Caco-2 (cell line): ENCODE measurements at regions not wholly inside any gene's neighbourhood (a gene's known extent, or its start where the extent isn't known, plus 50 kb on each side); places are given as distances from the start of the nearest gene placed in this dataset.
A peak's percentile ranks its signal among the peaks of the same experiment; 100 is the strongest.

Experiments used
- BruUV-seq: library from RNA; stranded (reverse); fragments of 400-500 nt; replicated peaks from 2 replicates; lab custom pipeline; 2021; lab: Mats Ljungman, UMichigan
- CTCF ChIA-PET: fragments of 300-600 bp; sonication (Branson Sonifier 250); formaldehyde crosslinking; loops from one replicate; lab custom pipeline; 2022; ENCODE audit warnings: antibody characterized with exemption; lab: Charles Lee
- POLR2A ChIA-PET: fragments of 300-600 bp; sonication (Branson Sonifier 250); formaldehyde crosslinking; loops from one replicate; lab custom pipeline; 2022; ENCODE audit warnings: antibody characterized with exemption; lab: Charles Lee
- DNase-seq, 2 experiments: peaks; one replicate each; pipeline versions ENCODE4 v3.0.0 to v3.0.0-alpha.2; 2020 to 2022
- H3K27me3 ChIP-seq: replicated peaks from 2 replicates; pipeline ENCODE4 v1.6.0; 2011; ENCODE audit warnings: low read length; ENCODE audit not compliant: control insufficient read depth, insufficient read depth
- H3K36me3 ChIP-seq: 2 replicates; pipeline ENCODE4 v1.5.1; 2011; ENCODE audit warnings: low read length; ENCODE audit not compliant: control insufficient read depth, insufficient read depth
- H3K4me1 ChIP-seq: fragments of 250-450 bp; sonication (Bioruptor Pico); 2 replicates; pipeline ENCODE4 v1.5.1; 2020; ENCODE audit warnings: mild to moderate bottlenecking
- H3K4me3 ChIP-seq: 2 replicates; pipeline ENCODE4 v1.5.1; 2011; ENCODE audit warnings: low read depth, mild to moderate bottlenecking, control low read depth, low read length
- H3K9me3 ChIP-seq: fragments of 250-450 bp; sonication (Bioruptor Pico); 2 replicates; pipeline ENCODE4 v1.5.1; 2020; ENCODE audit warnings: mild to moderate bottlenecking, moderate library complexity
- H3K27ac Mint-ChIP-seq: one replicate; pipeline ENCODE4 v1.8.0; 2022; ENCODE audit warnings: mixed read lengths; ENCODE audit not compliant: unreplicated experiment
- H3K27me3 Mint-ChIP-seq: one replicate; pipeline ENCODE4 v1.8.0; 2022; ENCODE audit warnings: mixed read lengths; ENCODE audit not compliant: insufficient read depth, unreplicated experiment
- H3K36me3 Mint-ChIP-seq: one replicate; pipeline ENCODE4 v1.8.0; 2022; ENCODE audit warnings: mild to moderate bottlenecking, mixed read lengths; ENCODE audit not compliant: insufficient read depth, unreplicated experiment
- H3K4me1 Mint-ChIP-seq: one replicate; pipeline ENCODE4 v1.8.0; 2022; ENCODE audit warnings: low read depth, mixed read lengths; ENCODE audit not compliant: unreplicated experiment
- H3K4me3 Mint-ChIP-seq: one replicate; pipeline ENCODE4 v1.8.0; 2022; ENCODE audit warnings: mild to moderate bottlenecking, moderate library complexity, mixed read lengths; ENCODE audit not compliant: unreplicated experiment
- H3K9me3 Mint-ChIP-seq: one replicate; pipeline ENCODE4 v1.8.0; 2022; ENCODE audit warnings: mixed read lengths; ENCODE audit not compliant: unreplicated experiment
- CTCF ChIP-seq, 2 experiments: fragments of 200-600 bp in 1 of 2; IDR thresholded peaks; 1 replicate in 1 of 2; 2 replicates in 1 of 2; pipeline versions ENCODE4 v1.5.1 to v1.8.0; 2011 to 2022; ENCODE audit warnings: antibody characterized with exemption in 1 of 2, control low read depth in 1 of 2, inconsistent platforms in 1 of 2, low read depth in 1 of 2, low read length in 1 of 2, mild to moderate bottlenecking in 1 of 2, moderate library complexity in 1 of 2; ENCODE audit not compliant: insufficient read depth in 1 of 2, severe bottlenecking in 1 of 2, unreplicated experiment in 1 of 2
- intact Hi-C: fragments of 100-400 bp; cut with micrococcal nuclease; formaldehyde crosslinking; loops from one replicate; pipeline ENCODE4 v1.10.0; 2022; ENCODE audit not compliant: unreplicated experiment

- Mint-ChIP-seq H3K4me3 (no peak overlapping the region), H3K27ac (no peak overlapping the region), H3K4me1 (peaks cover 11% of the 10 kb centered on the region), H3K36me3 (no peaks in the 10 kb centered on the region), H3K27me3 (no peaks in the 10 kb centered on the region), H3K9me3 (peaks cover 11% of the 10 kb centered on the region)
- H3K9me3 ChIP-seq: no peaks in the 10 kb centered on the region
- intact Hi-C loops: no loop called here
- CTCF ChIA-PET: no interaction called here
- no peaks in the 10 kb centered on the region for H3K36me3 ChIP-seq
- no peak for TF ChIP-seq CTCF (IDR thresholded peaks at IDR 0.05; ENCODE audit: insufficient read depth in 1 of 2, low read depth in 1 of 2, low read length in 1 of 2, severe bottlenecking in 1 of 2, unreplicated experiment in 1 of 2)
- no peaks in the 10 kb centered on the region for H3K27me3 ChIP-seq
- H3K4me3 ChIP-seq: no peak overlapping the region
- no peak for DNase-seq
- H3K4me1 ChIP-seq: peaks cover 19% of the 10 kb centered on the region
- POLR2A ChIA-PET: no interaction called here
- no TSS peak for BruUV-seq
Observed at GRCh38 chr21:15437883-15438282, 291.9 kb upstream of the USP25 start.

- no peak for DNase-seq
- no peak overlapping the region for H3K27ac Mint-ChIP-seq
- no peaks in the 10 kb centered on the region for H3K27me3 ChIP-seq
- CTCF ChIA-PET: no interaction called here
- TF ChIP-seq CTCF (IDR thresholded peaks at IDR 0.05; ENCODE audit: insufficient read depth in 1 of 2, low read depth in 1 of 2, low read length in 1 of 2, severe bottlenecking in 1 of 2, unreplicated experiment in 1 of 2): no peak
- no TSS peak for BruUV-seq
- H3K36me3 ChIP-seq: no peaks in the 10 kb centered on the region
- H3K4me3 Mint-ChIP-seq: no peak overlapping the region
- no peak overlapping the region for H3K4me3 ChIP-seq
- peaks cover 33% of the 10 kb centered on the region for H3K4me1 ChIP-seq
- no peaks in the 10 kb centered on the region for H3K36me3 Mint-ChIP-seq
- peaks cover 23% of the 10 kb centered on the region for H3K4me1 Mint-ChIP-seq
- H3K27me3 Mint-ChIP-seq: no peaks in the 10 kb centered on the region
- POLR2A ChIA-PET: no interaction called here
- H3K9me3 Mint-ChIP-seq: no peaks in the 10 kb centered on the region
- intact Hi-C loops: loop anchor here (5.0 kb wide), 2 partner anchors 147 to 297 kb away; no protein-coding TSS in a partner anchor
- H3K9me3 ChIP-seq: no peaks in the 10 kb centered on the region
Observed at GRCh38 chr21:15439726-15440125, 290.1 kb upstream of the USP25 start.

GRCh38 chr21:15441060-15441493, 288.7 kb upstream of the USP25 start:
- no peak for TF ChIP-seq CTCF (IDR thresholded peaks at IDR 0.05; ENCODE audit: insufficient read depth in 1 of 2, low read depth in 1 of 2, low read length in 1 of 2, severe bottlenecking in 1 of 2, unreplicated experiment in 1 of 2)
- no peaks in the 10 kb centered on the region for H3K36me3 ChIP-seq
- H3K9me3 ChIP-seq: no peaks in the 10 kb centered on the region
- DNase-seq: peak; percentile 54 to 62
- Mint-ChIP-seq H3K4me3 (no peak overlapping the region), H3K36me3 (no peaks in the 10 kb centered on the region), H3K9me3 (no peaks in the 10 kb centered on the region), H3K4me1 (peaks cover 28% of the 10 kb centered on the region), H3K27me3 (no peaks in the 10 kb centered on the region), H3K27ac (no peak overlapping the region)
- no peak overlapping the region for H3K4me3 ChIP-seq
- intact Hi-C loops: loop anchor here (5.0 kb wide), 2 partner anchors 149 to 299 kb away; no protein-coding TSS in a partner anchor
- H3K4me1 ChIP-seq: peaks cover 39% of the 10 kb centered on the region
- ChIA-PET POLR2A (no interaction called here), CTCF (no interaction called here)
- BruUV-seq: no TSS peak
- no peaks in the 10 kb centered on the region for H3K27me3 ChIP-seq
